Epithelial cell of esophagus (primary cell): ENCODE measurements at regions not wholly inside any gene's neighbourhood (a gene's known extent, or its start where the extent isn't known, plus 50 kb on each side); places are given as distances from the start of the nearest gene placed in this dataset.

Source experiments
- DNase-seq: peaks from one replicate; pipeline ENCODE4 v3.0.0; 2010; ENCODE audit warnings: low read depth
- H3K4me3 ChIP-seq: 2 replicates; pipeline ENCODE4 v1.5.1; 2011; ENCODE audit warnings: mild to moderate bottlenecking, low read length, control low read depth
- CTCF ChIP-seq: IDR thresholded peaks from 2 replicates; pipeline ENCODE4 v1.5.1; 2011; ENCODE audit warnings: low read depth, mild to moderate bottlenecking, low read length, control low read depth, inconsistent platforms; ENCODE audit not compliant: insufficient read depth; ENCODE audit errors: missing control alignments

- DNase-seq = no peak
- TF ChIP-seq CTCF = no peak
Measured at GRCh38 chr5:93322974-93323860, 257.8 kb downstream of the NR2F1-AS1 start.

GRCh38 chr5:93320920-93321445, 260.0 kb downstream of the NR2F1-AS1 start:
- no peak overlapping the region for H3K4me3 ChIP-seq
- DNase-seq = no peak
- no peak for TF ChIP-seq CTCF

More at GRCh38 chr5:93322974-93323860, 257.8 kb downstream of the NR2F1-AS1 start:
- no peak overlapping the region for H3K4me3 ChIP-seq

GRCh38 chr5:93313672-93314071, 267.3 kb downstream of the NR2F1-AS1 start:
- no peak for TF ChIP-seq CTCF
- DNase-seq = no peak
- no peak overlapping the region for H3K4me3 ChIP-seq

- no peak for TF ChIP-seq CTCF
- no peak for DNase-seq
- H3K4me3 ChIP-seq = no peak overlapping the region
Measured at GRCh38 chr5:93311881-93312280, 269.1 kb downstream of the NR2F1-AS1 start.

- peak; percentile 44 for DNase-seq
- no peak overlapping the region for H3K4me3 ChIP-seq
- no peak for TF ChIP-seq CTCF
Measured at GRCh38 chr5:93307557-93307956, 273.5 kb downstream of the NR2F1-AS1 start.

GRCh38 chr5:93305984-93306383, 275.0 kb downstream of the NR2F1-AS1 start:
- no peak overlapping the region for H3K4me3 ChIP-seq
- no peak for TF ChIP-seq CTCF
- peak; percentile 40 for DNase-seq
